H1 (cell line): ENCODE measurements at regions not wholly inside any gene's neighbourhood (a gene's known extent, or its start where the extent isn't known, plus 50 kb on each side); places are given as distances from the start of the nearest gene placed in this dataset.
A peak's percentile ranks its signal among the peaks of the same experiment; 100 is the strongest.

Experiments
- CHD2 ChIP-seq: IDR thresholded peaks from 2 replicates; pipeline ENCODE4 v1.6.1; 2012; ENCODE audit warnings: low read length, improper control_type of control experiment
- EP300 ChIP-seq, 2 experiments: IDR thresholded peaks; 1 replicate in 1 of 2; 2 replicates in 1 of 2; pipeline ENCODE4 v1.6.1; 2011 to 2012; ENCODE audit warnings: low read depth in 2 of 2, low read length in 2 of 2, mild to moderate bottlenecking in 2 of 2, borderline replicate concordance in 1 of 2, inconsistent platforms in 1 of 2, moderate library complexity in 1 of 2
- GABPA ChIP-seq: IDR thresholded peaks from 2 replicates; pipeline ENCODE4 v1.6.1; 2011; ENCODE audit warnings: mild to moderate bottlenecking, low read length, moderate library complexity, borderline replicate concordance; ENCODE audit not compliant: insufficient read depth
- JUND ChIP-seq: IDR thresholded peaks from 2 replicates; pipeline ENCODE4 v1.6.1; 2011; ENCODE audit warnings: mild to moderate bottlenecking, improper control_type of control experiment, low read length
- POLR2A ChIP-seq, 2 experiments: IDR thresholded peaks; 1 replicate in 1 of 2; 2 replicates in 1 of 2; pipeline ENCODE4 v1.6.1; 2011; ENCODE audit warnings: low read depth in 2 of 2, low read length in 2 of 2, mild to moderate bottlenecking in 2 of 2; ENCODE audit errors: control extremely low read depth in 1 of 2
- RFX5 ChIP-seq: IDR thresholded peaks from 2 replicates; pipeline ENCODE4 v1.6.1; 2011; ENCODE audit warnings: low read depth, low read length, improper control_type of control experiment, borderline replicate concordance
- SAP30 ChIP-seq: fragments of 300-600 bp; sonication (generic); IDR thresholded peaks from 2 replicates; pipeline ENCODE4 v1.7.1; 2012; ENCODE audit warnings: low read length, moderate library complexity, mild to moderate bottlenecking, inconsistent platforms; ENCODE audit not compliant: insufficient read depth, insufficient replicate concordance
- SP2 ChIP-seq: IDR thresholded peaks from 2 replicates; pipeline ENCODE4 v1.6.1; 2012; ENCODE audit warnings: mild to moderate bottlenecking, low read length, inconsistent platforms
- SUZ12 ChIP-seq: fragments of 200-600 bp; sonication (generic); IDR thresholded peaks from 2 replicates; pipeline ENCODE4 v1.6.1; 2012; ENCODE audit warnings: mild to moderate bottlenecking, inconsistent platforms, low read length, moderate library complexity, mixed read lengths
- TAF1 ChIP-seq: IDR thresholded peaks from 2 replicates; pipeline ENCODE4 v1.6.1; 2011; ENCODE audit warnings: mild to moderate bottlenecking, low read depth, low read length
- TF ChIP-seq, protein P1 (sequence below), 3 experiments: IDR thresholded peaks; 1 replicate in 2 of 3; 2 replicates in 1 of 3; pipeline versions ENCODE4 v1.5.1 to v1.6.1; 2011; ENCODE audit warnings: low read length in 3 of 3, mild to moderate bottlenecking in 3 of 3, inconsistent platforms in 2 of 3, low read depth in 1 of 3, moderate library complexity in 1 of 3; ENCODE audit not compliant: insufficient read depth in 1 of 3; ENCODE audit errors: control extremely low read depth in 1 of 3

DNA sequence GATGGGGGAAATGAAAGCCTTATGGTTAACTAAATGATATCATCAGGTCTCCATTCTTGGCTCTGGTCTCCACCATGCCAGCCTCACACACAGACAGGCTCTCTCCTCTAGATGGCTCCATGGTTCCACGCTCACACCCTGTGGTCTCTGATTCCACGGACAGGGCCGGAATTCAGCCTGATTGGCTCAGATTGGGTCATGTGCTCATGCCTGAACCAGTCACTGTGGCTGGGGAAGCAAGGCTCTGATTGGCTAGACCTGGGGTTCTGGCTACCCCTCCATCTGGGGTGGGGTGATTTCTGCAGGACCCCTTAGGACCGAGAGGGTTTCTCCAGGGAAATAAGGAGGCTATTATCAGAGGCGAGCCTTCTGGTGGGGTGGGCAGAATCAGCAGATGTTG is 277.0 kb downstream of the PTPRU start:
- TF ChIP-seq JUND (no peak), EP300 (IDR thresholded peaks at IDR 0.05; ENCODE audit: borderline replicate concordance in 1 of 2, low read depth in 2 of 2, low read length in 2 of 2) (no peak), SUZ12 (no peak), GABPA (no peak), RFX5 (no peak), POLR2A (IDR thresholded peaks at IDR 0.05; ENCODE audit: control extremely low read depth in 1 of 2, low read depth in 2 of 2, low read length in 2 of 2) (no peak), TAF1 (no peak), SAP30 (no peak), SP2 (no peak), CHD2 (no peak)
- TF ChIP-seq, protein P1, sequence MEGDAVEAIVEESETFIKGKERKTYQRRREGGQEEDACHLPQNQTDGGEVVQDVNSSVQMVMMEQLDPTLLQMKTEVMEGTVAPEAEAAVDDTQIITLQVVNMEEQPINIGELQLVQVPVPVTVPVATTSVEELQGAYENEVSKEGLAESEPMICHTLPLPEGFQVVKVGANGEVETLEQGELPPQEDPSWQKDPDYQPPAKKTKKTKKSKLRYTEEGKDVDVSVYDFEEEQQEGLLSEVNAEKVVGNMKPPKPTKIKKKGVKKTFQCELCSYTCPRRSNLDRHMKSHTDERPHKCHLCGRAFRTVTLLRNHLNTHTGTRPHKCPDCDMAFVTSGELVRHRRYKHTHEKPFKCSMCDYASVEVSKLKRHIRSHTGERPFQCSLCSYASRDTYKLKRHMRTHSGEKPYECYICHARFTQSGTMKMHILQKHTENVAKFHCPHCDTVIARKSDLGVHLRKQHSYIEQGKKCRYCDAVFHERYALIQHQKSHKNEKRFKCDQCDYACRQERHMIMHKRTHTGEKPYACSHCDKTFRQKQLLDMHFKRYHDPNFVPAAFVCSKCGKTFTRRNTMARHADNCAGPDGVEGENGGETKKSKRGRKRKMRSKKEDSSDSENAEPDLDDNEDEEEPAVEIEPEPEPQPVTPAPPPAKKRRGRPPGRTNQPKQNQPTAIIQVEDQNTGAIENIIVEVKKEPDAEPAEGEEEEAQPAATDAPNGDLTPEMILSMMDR (IDR thresholded peaks at IDR 0.05; ENCODE audit: control extremely low read depth in 1 of 3, insufficient read depth in 1 of 3, low read depth in 1 of 3, low read length in 3 of 3), result peak; percentile 71 to 83 (median 74)
